NCI-H748 (cell line): ENCODE measurements at regions not wholly inside any gene's neighbourhood (a gene's known extent, or its start where the extent isn't known, plus 50 kb on each side); places are given as distances from the start of the nearest gene placed in this dataset.
A peak's percentile ranks its signal among the peaks of the same experiment; 100 is the strongest.
"Not testable (repeated sequence)": the region's sequence is repeated elsewhere in the genome, so short reads cannot be mapped to it uniquely, and the experiment has no call there.

Experiments
- DNase-seq: peaks from one replicate; lab custom pipeline; 2025; ENCODE audit not compliant: unreplicated experiment; lab: John Stamatoyannopoulos, UW

DNA sequence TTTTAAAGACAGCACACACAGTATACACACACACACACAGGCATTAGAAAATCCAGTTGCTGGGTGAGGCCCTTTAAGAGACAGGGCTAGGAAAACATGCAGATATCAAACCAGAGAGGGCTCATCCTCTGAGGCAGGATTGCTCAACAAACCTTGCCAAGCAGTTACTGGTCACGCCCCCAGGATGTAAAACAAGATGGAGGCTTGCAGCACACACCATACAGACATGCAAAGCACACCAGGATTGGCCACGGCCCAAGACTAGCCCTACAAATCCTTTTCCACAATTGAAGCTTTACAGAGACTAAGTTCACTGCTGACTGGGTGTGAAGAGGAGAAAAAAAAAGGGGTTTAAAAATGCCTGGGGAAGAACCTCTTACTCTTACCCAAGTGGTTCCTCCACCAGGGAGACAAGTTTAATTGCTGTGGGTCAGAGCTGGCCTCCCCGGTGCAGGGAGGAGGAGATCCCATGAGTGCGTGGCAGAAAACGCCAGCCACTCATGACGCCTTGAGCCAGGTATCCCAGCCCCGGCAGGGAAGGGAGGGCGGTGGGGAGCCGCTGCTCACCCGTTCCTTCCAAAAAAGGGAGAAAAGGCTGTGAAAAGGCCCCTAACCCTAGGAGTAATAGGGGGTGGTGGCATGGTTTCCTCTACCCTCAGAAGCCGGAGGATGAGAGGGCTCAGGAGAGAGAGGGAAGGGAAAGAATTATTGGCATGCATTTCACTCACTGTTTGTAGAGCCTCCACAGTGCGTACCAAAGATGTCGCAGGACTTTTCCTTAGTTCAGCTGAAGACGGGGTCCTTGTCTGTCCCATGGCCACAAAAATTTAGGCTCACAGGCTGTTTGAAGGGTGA is 594.6 kb upstream of the ZP4 start:
- peak; percentile 85 for DNase-seq

DNA sequence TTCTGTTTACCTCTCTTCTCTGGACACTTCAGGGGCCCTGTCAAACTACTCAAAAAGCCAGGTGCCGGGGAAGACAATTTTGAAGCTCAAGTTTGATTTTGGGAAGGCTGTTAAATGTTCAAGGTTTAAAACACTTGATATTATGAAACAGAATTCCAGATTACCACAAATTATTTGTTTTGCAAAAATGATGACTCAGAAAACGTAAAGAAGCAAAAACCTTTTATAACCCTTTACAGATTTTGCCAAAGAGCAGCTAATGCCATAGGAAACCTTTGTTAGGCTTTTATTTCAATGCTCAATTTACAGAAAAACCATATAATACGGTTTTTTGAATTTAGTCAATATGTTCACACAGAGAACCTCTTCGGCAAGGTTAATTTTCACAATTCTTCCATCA is 593.4 kb upstream of the ZP4 start:
- no peak for DNase-seq

DNA sequence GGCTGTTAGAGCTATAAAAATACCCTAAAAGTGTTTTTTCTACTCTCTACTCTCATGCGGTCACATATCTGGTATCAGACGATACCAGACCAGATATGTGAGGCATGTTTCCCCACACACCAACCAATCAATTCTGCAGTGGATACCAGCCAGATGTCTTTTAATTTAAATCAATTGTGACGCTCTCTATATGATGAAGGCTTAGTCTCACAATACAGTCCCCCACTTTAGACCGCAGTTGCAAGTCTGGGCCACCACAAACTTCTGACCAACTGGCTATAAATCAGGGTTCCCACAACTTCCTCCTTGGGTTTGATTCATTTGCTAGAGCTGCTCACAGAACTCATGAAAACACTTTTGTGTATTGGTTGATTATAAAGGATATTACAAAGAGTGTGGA is 586.1 kb upstream of the ZP4 start:
- no peak for DNase-seq

DNA sequence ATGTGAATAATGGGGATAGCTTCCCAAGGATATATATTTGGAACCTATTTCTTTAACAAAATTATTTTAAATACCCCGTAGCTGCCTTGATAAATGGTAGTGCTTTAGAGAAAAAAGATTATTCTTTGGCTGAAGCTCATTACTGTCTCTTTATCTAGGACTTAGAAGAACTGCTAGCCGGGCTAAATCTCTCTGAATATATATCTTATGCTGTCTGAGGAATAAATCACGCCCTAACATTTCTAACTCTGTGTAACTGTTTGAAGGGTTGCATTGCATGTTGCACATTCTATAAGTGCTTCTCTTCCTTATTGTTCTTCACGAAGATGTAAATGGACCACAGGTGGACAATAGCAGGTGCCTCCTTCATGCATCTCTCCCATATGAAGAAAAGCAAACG is 585.0 kb upstream of the ZP4 start:
- DNase-seq: no peak

- no peak for DNase-seq
Measured at GRCh38 chr1:238474263-238474662, 583.5 kb upstream of the ZP4 start.

- DNase-seq: no peak
Measured at GRCh38 chr1:238469146-238469631, 578.5 kb upstream of the ZP4 start.

GRCh38 chr1:238468068-238468467 is 577.3 kb upstream of the ZP4 start:
- DNase-seq: no peak

GRCh38 chr1:238466459-238466858 is 575.7 kb upstream of the ZP4 start:
- no peak for DNase-seq

GRCh38 chr1:238465449-238465848 is 574.7 kb upstream of the ZP4 start:
- DNase-seq: no peak

DNA sequence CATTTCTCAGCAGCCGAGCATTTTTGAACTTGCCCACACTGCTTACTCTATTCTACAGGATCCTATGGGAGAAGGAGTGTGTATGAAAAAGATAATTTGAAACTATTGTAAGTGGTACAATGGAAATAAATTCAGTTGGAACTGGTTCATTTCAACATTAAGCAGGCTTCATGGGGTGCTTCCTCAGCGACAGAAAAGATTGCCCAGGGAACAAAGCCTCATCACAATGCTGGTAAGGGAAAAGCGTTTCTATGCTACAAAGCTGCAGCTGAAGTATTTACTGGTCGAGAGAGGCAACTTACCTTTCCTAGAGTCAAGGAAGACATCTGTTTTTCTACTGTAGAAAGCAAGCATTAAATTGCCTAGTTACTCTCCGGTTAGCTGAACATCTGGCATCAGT is 568.2 kb upstream of the ZP4 start:
- no peak for DNase-seq

DNA sequence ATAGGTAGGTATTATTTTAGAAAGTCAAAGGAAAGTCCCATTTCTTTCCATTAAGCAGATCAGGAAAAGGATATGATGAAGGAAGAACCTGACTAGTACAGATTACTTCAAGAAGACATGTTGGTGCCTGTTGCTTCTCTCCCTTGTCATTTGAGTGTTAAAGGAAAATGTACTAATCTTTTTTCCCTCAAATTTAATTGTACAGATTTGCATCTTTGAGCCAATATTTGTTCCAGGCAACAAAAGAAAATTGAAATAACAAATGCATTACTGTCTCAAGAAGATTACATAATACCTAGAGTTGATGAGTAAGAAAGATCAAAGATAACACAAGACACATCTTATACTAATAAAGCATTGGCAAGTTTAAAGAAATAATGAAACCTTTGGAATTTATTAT is 566.9 kb upstream of the ZP4 start:
- DNase-seq: no peak

- DNase-seq: no peak
Measured at GRCh38 chr1:238451781-238452310, 561.1 kb upstream of the ZP4 start.

DNA sequence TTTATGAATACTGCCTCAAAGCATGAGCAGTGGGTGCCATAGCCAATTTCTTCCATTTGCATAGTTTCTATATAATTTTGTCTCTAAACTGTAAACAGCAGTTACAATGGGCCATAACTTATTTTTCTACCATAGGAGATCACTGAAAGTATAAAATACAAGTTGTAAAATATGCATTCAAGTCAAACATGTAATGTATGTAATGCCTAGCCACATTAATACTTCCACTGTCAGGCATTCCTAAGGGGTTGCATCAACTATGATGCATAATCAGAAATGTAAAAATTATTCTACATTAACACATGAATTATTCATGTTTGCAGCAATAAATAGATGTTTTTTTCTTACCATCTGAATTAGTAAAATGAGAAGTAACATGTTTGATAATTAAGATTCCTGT is 560.3 kb upstream of the ZP4 start:
- DNase-seq: no peak

- no peak for DNase-seq
Measured at GRCh38 chr1:238443687-238444086, 553.0 kb upstream of the ZP4 start.

DNA sequence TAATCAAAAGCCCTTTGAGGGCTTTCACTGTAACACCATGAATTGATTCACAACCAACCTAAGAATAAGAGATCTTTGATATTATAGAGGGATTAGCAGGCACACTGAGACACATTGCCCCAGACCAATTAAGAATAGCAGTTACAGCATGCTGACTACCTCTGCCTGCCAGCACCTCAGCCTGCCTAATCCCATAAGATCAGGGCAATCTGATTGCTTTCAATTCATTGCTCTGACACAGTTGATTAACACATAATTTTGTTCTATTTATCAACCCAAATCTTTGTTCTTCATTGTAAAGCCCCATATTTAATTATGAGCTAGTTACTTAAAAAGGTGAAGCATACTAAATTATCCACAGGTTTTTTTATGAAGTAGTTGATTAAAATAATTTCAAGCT is 548.8 kb upstream of the ZP4 start:
- DNase-seq: no peak

- no peak for DNase-seq
Measured at GRCh38 chr1:238438311-238439270, 547.9 kb upstream of the ZP4 start.

- DNase-seq: not testable (repeated sequence)
Measured at GRCh38 chr1:238429703-238430102, 539.0 kb upstream of the ZP4 start.

GRCh38 chr1:238419209-238419608 is 528.5 kb upstream of the ZP4 start:
- no peak for DNase-seq

DNA sequence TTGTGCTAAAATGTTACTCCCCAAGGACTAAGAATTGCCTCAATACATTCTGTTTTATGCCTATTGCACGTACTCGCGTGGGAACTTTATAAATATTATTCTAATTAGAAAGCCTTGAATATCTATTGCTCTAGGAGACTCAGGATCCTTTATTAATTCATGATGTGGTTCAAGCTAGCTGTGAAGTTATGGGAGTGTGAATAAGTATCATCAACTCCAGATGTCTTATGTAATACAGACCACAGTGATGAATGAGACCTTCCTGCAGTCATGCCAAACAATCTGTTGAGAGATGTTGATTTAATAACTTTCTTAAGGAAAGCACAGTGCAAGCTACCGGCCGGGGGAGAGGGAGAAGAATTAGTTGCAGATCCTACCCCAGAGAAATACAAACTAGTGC is 519.2 kb upstream of the ZP4 start:
- DNase-seq: no peak

GRCh38 chr1:238409191-238409850 is 518.6 kb upstream of the ZP4 start:
- no peak for DNase-seq

DNA sequence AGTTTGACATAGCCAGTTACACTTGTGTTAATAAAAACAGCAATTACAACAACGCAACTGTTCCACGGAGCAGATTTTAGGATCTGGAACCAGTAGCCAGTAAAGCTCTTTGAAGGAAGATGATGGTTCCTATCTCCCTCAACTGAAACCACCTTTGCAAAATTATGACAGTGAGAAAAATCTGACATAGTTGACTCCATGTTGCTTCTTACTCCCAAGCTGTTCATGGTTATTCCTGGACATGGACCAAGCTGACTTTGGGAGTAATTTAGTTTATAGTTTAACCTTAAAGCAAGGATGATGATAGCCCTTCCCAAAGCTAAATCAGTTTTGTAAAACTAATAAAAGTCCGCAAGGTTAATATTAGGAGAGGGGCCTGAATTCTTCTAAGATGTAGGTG is 518.0 kb upstream of the ZP4 start:
- no peak for DNase-seq
